ENCODE measurements at regions not wholly inside any gene's neighbourhood (a gene's known extent, or its start where the extent isn't known, plus 50 kb on each side); places are given as distances from the start of the nearest gene placed in this dataset.

DNA sequence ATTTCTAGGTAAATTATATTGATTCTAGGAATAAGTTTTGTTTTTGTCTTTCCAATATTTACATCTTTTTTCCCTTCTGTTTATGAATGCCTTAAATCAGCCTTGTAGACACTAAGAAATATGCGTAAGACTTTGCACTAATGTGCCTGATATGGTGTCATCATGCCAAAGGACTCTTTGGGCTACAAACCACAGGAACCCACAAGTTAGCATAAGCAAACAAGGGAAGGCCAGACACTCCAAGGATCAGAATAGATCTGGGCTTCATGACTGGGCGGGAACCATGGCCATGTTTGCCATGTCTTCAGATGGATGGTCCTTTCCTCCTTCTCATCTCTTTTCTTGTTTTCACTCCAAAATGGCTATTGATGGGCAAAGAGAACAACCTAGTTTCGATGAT is 242.2 kb upstream of the CHRNA7 start:
- no peak for DNase-seq
- H3K27ac Mint-ChIP-seq (ENCODE audit: unreplicated experiment) = no peak overlapping the region
- ChIA-PET POLR2A (no interaction called here), CTCF (no interaction called here)
- Histone ChIP-seq H3K9me3 (no peaks in the 10 kb centered on the region), H3K27me3 (replicated peaks; ENCODE audit: control insufficient read depth, insufficient read depth, low read length) (no peaks in the 10 kb centered on the region; the same call in 1 of the 2 replicates), H3K36me3 (ENCODE audit: control insufficient read depth, insufficient read depth, low read length) (no peaks in the 10 kb centered on the region), H3K4me1 (no peaks in the 10 kb centered on the region), H3K4me3 (ENCODE audit: low read depth, low read length) (no peak overlapping the region)
- no peaks in the 10 kb centered on the region for H3K36me3 Mint-ChIP-seq (ENCODE audit: insufficient read depth, unreplicated experiment)
- no peak overlapping the region for H3K4me3 Mint-ChIP-seq (ENCODE audit: unreplicated experiment)
- BruUV-seq (replicated peaks) = no TSS peak
- peaks cover 11% of the 10 kb centered on the region for H3K27me3 Mint-ChIP-seq (ENCODE audit: insufficient read depth, unreplicated experiment)
- TF ChIP-seq, protein P1, sequence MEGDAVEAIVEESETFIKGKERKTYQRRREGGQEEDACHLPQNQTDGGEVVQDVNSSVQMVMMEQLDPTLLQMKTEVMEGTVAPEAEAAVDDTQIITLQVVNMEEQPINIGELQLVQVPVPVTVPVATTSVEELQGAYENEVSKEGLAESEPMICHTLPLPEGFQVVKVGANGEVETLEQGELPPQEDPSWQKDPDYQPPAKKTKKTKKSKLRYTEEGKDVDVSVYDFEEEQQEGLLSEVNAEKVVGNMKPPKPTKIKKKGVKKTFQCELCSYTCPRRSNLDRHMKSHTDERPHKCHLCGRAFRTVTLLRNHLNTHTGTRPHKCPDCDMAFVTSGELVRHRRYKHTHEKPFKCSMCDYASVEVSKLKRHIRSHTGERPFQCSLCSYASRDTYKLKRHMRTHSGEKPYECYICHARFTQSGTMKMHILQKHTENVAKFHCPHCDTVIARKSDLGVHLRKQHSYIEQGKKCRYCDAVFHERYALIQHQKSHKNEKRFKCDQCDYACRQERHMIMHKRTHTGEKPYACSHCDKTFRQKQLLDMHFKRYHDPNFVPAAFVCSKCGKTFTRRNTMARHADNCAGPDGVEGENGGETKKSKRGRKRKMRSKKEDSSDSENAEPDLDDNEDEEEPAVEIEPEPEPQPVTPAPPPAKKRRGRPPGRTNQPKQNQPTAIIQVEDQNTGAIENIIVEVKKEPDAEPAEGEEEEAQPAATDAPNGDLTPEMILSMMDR (IDR thresholded peaks at IDR 0.05; ENCODE audit: insufficient read depth in 1 of 2, low read depth in 1 of 2, low read length in 1 of 2, severe bottlenecking in 1 of 2, unreplicated experiment in 1 of 2) = no peak
- intact Hi-C loops (cut with micrococcal nuclease; ENCODE audit: unreplicated experiment) = no loop called here
- no peaks in the 10 kb centered on the region for H3K9me3 Mint-ChIP-seq (ENCODE audit: unreplicated experiment)
- H3K4me1 Mint-ChIP-seq (ENCODE audit: low read depth, unreplicated experiment) = no peaks in the 10 kb centered on the region

DNA sequence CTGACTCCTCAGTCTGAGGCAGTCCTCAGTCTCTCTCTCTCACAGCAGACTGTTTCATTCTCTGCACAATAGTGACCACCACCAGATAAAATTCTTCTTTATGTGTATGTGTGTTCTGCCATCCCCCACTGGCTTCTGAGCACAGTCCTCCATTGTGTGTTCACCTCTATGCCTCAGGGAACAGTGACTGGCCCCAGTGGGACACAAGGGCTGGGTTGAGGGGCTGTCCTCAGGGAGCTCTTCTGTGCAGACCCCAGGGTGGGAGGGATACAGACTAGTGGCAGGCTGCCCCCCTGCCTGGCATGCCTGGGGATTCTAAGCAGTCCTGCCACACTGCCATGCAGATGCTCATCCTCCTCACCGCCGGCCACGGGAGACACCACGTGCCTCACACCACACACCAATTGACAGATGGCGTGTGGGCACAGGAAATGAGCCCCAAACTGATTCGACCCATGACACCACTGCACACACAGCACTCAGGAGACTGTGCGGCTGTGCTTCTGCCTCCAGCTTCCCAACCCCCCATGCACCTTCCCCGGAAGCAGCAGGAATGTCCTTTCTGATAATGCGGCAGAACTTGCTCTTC is 237.6 kb upstream of the CHRNA7 start:
- intact Hi-C loops (cut with micrococcal nuclease; ENCODE audit: unreplicated experiment) = no loop called here
- CTCF ChIA-PET = no interaction called here
- peaks cover 16% of the 10 kb centered on the region for H3K27me3 Mint-ChIP-seq (ENCODE audit: insufficient read depth, unreplicated experiment)
- DNase-seq = no peak
- no peaks in the 10 kb centered on the region for H3K36me3 Mint-ChIP-seq (ENCODE audit: insufficient read depth, unreplicated experiment)
- POLR2A ChIA-PET = no interaction called here
- H3K27ac Mint-ChIP-seq (ENCODE audit: unreplicated experiment) = no peak overlapping the region
- Histone ChIP-seq H3K4me1 (no peaks in the 10 kb centered on the region), H3K9me3 (no peaks in the 10 kb centered on the region), H3K36me3 (ENCODE audit: control insufficient read depth, insufficient read depth, low read length) (no peaks in the 10 kb centered on the region), H3K4me3 (ENCODE audit: low read depth, low read length) (no peak overlapping the region), H3K27me3 (replicated peaks; ENCODE audit: control insufficient read depth, insufficient read depth, low read length) (no peaks in the 10 kb centered on the region)
- no peaks in the 10 kb centered on the region for H3K9me3 Mint-ChIP-seq (ENCODE audit: unreplicated experiment)
- no peaks in the 10 kb centered on the region for H3K4me1 Mint-ChIP-seq (ENCODE audit: low read depth, unreplicated experiment)
- BruUV-seq (replicated peaks) = no TSS peak
- no peak overlapping the region for H3K4me3 Mint-ChIP-seq (ENCODE audit: unreplicated experiment)
- TF ChIP-seq, protein P1 (IDR thresholded peaks at IDR 0.05; ENCODE audit: insufficient read depth in 1 of 2, low read depth in 1 of 2, low read length in 1 of 2, severe bottlenecking in 1 of 2, unreplicated experiment in 1 of 2) = no peak

DNA sequence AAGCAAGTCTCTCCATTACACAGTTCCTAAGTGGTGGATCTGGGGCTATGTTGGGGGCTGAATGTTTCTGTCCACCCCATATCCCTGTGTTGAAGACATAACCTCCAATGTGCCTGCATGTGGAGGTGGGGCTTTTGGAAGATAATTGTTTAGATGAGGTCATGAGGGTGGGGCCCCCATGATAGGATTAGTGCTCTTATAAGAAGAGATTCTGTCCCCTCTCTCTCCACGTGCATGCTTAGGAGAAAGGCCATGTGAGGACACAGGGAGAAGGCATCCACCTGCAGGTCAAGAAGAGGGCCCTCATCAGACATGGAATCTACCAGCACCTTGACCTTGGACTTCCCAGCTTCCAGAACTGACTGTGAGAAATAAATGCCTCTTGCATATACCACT is 231.0 kb upstream of the CHRNA7 start:
- DNase-seq = no peak
- POLR2A ChIA-PET = no interaction called here
- H3K27me3 ChIP-seq (replicated peaks; ENCODE audit: control insufficient read depth, insufficient read depth, low read length) = no peaks in the 10 kb centered on the region
- no peak overlapping the region for H3K4me3 ChIP-seq (ENCODE audit: low read depth, low read length)
- no peaks in the 10 kb centered on the region for H3K36me3 Mint-ChIP-seq (ENCODE audit: insufficient read depth, unreplicated experiment)
- no peak overlapping the region for H3K27ac Mint-ChIP-seq (ENCODE audit: unreplicated experiment)
- CTCF ChIA-PET = interaction anchor here (0.6 kb wide), 1 partner anchor 298 kb away, joined by 6 read pairs; no protein-coding TSS in a partner anchor
- no peaks in the 10 kb centered on the region for H3K36me3 ChIP-seq (ENCODE audit: control insufficient read depth, insufficient read depth, low read length)
- H3K9me3 Mint-ChIP-seq (ENCODE audit: unreplicated experiment) = no peaks in the 10 kb centered on the region
- TF ChIP-seq, protein P1 (IDR thresholded peaks at IDR 0.05; ENCODE audit: insufficient read depth in 1 of 2, low read depth in 1 of 2, low read length in 1 of 2, severe bottlenecking in 1 of 2, unreplicated experiment in 1 of 2) = no peak
- no peaks in the 10 kb centered on the region for H3K4me1 ChIP-seq
- no peaks in the 10 kb centered on the region for H3K9me3 ChIP-seq
- H3K4me3 Mint-ChIP-seq (ENCODE audit: unreplicated experiment) = no peak overlapping the region
- H3K4me1 Mint-ChIP-seq (ENCODE audit: low read depth, unreplicated experiment) = no peaks in the 10 kb centered on the region
- no TSS peak for BruUV-seq (replicated peaks)
- intact Hi-C loops (cut with micrococcal nuclease; ENCODE audit: unreplicated experiment) = no loop called here
- H3K27me3 Mint-ChIP-seq (ENCODE audit: insufficient read depth, unreplicated experiment) = peaks cover 6% of the 10 kb centered on the region
